A673 (cell line): ENCODE measurements at regions not wholly inside any gene's neighbourhood (a gene's known extent, or its start where the extent isn't known, plus 50 kb on each side); places are given as distances from the start of the nearest gene placed in this dataset.

ENCODE experiments used
- EZH2 ChIP-seq: fragments of 200-600 bp; sonication (generic); IDR thresholded peaks from 2 replicates; pipeline ENCODE4 v1.6.1; 2017; ENCODE audit warnings: borderline replicate concordance, low read depth, mild to moderate bottlenecking, mixed read lengths, antibody characterized with exemption, low read length; ENCODE audit not compliant: poor library complexity, severe bottlenecking
- TF ChIP-seq, protein P1 (sequence below): fragments of 300-800, 200-600 bp; sonication (generic); conservative IDR thresholded peaks from 2 replicates; pipeline ENCODE4 v1.5.1; 2017; ENCODE audit warnings: low read depth, mild to moderate bottlenecking, antibody characterized with exemption, low read length, moderate library complexity, mixed read lengths

DNA sequence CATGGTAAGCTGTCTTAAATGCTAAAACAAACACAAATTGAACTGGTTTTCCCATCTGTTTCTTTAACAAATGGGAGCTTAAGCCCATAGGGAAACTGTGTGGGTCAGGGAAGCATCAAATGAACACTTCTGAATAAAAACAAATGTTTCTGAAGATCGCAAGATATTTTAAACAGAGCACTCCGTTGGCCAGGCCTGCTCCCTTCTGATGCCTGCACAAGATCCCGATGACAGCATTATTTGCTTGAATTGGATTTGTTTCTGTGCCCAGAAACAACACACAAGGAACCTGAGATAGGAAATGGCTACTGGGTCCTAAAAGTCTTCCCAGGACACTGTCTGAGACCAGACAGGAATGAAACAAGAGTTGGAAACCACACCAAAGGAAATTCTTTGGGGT is 425.8 kb upstream of the ZFHX3 start:
- TF ChIP-seq, protein P1, sequence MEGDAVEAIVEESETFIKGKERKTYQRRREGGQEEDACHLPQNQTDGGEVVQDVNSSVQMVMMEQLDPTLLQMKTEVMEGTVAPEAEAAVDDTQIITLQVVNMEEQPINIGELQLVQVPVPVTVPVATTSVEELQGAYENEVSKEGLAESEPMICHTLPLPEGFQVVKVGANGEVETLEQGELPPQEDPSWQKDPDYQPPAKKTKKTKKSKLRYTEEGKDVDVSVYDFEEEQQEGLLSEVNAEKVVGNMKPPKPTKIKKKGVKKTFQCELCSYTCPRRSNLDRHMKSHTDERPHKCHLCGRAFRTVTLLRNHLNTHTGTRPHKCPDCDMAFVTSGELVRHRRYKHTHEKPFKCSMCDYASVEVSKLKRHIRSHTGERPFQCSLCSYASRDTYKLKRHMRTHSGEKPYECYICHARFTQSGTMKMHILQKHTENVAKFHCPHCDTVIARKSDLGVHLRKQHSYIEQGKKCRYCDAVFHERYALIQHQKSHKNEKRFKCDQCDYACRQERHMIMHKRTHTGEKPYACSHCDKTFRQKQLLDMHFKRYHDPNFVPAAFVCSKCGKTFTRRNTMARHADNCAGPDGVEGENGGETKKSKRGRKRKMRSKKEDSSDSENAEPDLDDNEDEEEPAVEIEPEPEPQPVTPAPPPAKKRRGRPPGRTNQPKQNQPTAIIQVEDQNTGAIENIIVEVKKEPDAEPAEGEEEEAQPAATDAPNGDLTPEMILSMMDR: no peak
- no peak for TF ChIP-seq EZH2
